ENCODE measurements at regions not wholly inside any gene's neighbourhood (a gene's known extent, or its start where the extent isn't known, plus 50 kb on each side); places are given as distances from the start of the nearest gene placed in this dataset.

DNA sequence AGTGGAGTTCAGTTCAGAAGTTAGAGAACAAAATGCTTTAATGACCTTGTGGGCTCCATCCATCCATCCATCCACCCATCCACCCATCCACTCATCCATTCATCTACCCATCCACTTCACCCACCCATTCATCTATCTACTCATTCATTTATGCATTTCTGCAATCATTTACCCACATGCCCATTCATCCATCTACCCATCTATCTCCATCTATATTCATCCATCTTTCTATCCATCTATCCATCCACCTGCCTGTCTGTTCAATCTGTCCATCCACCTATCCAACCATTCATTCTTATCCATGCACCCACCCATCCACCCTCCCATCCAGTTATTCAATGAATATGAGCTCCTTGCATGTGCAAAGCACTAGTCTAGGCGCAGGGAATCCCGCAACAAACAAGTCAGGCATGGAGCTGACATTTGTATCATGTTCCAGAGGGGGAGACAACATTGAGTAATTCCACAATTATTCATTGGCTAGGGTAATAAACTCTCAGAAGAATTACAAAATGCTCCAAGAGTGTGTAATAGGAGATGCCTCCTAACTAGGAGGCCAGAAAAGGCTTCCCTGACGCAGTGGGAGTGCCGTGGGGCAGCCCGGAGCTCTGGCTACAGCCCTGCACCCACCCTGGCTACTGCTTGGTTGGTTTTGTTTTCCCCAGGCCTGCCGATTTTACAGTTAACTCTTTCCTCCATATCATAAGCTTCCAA is 211.2 kb downstream of the NXNL2 start:
- ATAC-seq, result no peak
- DNase-seq, result peak; percentile 25 to 49
- intact Hi-C loops (cut with DNase I, micrococcal nuclease), result no loop called here

DNA sequence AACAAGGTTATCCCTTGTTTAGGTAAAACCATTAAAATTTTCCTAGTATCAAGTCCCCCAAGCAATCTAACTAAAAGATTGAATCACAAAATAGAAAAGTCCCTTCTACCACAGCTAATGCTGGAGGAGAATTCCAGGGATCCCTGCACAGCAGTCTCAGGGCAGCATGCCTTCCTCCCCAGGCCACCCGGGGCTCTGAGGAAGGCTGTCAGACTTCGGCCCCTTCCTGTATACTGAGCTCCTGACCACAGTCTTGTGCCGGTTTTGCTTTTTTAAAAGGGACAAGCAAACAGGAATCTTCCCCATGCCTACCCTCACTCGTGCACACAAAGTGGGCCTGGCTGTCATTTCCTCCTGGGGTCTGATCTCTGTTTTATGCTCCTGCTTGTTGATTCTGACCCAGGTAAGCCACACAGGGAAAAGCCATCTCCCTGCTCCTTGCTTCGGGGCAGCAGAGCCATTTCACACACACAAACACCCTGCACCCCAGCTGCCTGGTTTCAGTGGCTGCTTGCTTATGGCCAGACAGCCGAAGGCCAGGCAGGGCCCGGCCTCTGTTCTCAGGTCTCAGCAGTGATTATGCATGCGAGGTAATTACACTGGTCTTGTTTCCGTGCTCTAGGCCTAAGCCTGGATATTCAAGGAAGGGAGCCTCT is 211.9 kb downstream of the NXNL2 start:
- no peak for DNase-seq
- intact Hi-C loops (cut with DNase I, micrococcal nuclease), result no loop called here
- no peak for ATAC-seq

DNA sequence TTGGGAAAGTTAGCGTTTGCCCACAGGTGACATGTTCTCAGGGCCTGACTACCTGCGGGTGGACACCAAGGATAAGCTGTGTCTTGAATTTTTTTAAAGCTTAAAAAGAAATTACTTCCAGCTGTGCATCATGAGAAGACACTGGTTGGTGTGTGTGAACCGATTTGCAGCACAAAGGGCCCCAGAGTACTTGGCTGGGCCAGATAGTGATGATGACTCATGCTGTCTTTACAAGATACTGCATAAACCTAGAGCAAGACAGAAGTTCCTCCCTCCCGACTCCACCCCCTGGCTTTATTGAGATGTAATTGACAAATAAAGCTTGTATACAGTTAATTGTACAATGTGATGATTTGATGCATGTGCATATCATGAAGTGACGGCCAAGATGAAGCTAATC is 212.8 kb downstream of the NXNL2 start:
- intact Hi-C loops (cut with DNase I, micrococcal nuclease), result no loop called here
- peak in 1 of 2 donors; percentile 40 for DNase-seq
- ATAC-seq, result peak; percentile 49

DNA sequence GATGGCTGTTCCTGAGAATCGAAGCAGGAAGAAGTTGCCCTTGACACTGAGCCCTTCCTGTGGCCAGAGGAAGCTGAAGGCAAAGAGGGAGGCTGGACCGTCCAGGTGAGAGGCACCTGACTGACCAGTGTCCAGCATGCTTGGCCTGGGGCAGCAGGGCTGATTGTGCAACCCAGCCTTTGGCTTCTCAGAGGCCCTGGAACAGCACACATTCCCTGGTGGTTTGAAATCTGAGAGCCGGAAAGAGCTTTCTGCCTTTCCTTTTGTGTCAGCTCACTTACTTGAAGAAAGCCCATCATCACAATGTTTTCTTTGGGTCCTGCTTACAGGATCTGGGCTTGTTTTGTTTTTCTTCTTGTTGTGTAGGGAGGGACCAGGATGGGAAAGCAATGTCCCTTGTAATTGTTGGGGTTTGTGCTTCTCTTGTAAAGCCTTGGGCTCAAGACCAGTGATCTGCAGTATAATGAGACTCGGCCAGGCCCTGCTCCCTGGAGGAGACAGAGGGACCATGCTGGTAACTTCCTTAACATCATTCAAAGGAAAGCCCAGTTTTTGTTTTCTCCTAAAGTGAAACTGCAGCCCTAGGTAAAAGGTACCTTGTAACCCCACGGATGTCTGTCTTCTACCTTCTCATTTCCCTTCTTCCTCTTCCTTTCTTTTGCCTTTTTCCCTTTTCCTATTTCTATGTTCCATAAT is 213.7 kb downstream of the NXNL2 start:
- intact Hi-C loops (cut with DNase I, micrococcal nuclease), result no loop called here

DNA sequence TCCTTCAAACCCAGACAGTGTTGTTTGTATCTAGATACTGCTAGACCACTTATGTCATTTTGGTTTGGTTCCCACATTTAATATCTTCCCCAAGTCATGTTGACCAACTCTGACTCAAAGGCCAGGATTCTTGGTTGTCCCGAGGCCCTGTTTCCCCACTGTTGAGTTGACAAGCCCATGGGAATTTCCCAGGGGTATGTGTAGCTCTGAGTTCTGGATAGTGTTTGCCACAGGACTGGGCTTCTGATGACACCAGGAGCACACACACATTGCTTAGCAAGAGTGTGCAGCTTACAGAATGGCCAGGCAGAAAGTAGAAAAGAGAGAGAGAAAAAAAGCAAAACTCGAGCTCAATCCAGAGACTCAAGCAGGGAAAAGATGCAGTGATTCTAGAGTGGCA is 214.4 kb downstream of the NXNL2 start:
- no peak for ATAC-seq
- no peak for DNase-seq
- intact Hi-C loops (cut with DNase I, micrococcal nuclease), result no loop called here

More for the DNA sequence above, 213.7 kb downstream of the NXNL2 start:
- DNase-seq (no peak), ATAC-seq (no peak)

DNA sequence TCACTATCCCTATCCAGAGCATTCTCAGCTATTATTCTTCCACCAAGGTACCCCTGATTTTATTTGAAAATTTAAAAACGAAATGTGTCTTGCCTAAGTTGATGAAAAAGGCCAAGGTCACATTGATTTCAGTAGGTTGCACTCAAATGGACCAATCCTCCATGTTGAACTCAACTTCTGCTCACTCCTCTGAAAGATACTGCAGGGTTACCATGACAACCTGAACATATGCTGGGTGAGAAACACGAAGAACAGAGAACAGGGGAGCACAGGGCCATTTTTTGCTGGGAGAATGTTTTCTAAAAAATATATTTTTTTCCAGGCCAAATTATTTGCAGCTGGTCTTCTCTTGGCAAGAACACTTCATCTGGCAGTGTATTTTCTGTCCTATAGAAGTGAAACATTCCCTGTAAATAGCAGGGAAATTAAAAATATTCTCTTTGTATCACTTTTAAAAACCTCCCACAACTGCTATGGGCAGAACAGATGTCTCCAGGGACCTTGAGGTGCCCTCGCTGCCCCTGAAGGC is 215.9 kb downstream of the NXNL2 start:
- ATAC-seq (no peak), DNase-seq (no peak)
- intact Hi-C loops (cut with DNase I, micrococcal nuclease), result no loop called here

DNA sequence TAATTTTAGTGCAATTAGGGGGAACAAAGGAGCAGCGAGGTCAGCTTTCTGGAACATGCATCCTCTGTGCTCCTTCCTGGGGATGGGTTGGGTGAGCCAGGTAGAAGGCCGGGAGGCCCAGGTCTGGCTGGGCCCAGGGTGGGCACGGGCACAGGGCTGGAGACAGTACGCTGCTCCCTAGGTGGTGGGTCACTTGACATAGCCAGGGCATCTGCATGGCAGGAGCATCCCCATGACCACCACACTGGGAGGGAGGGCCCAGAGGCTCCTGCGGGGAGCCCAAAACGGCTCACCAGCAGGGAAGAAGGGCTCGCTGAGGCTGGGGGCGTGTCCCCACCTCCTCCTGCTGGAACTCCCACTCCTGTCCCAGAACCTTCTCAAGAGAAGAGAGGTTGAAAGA is 216.8 kb downstream of the NXNL2 start:
- ATAC-seq, result no peak
- DNase-seq, result no peak
- intact Hi-C loops (cut with DNase I, micrococcal nuclease), result no loop called here

DNA sequence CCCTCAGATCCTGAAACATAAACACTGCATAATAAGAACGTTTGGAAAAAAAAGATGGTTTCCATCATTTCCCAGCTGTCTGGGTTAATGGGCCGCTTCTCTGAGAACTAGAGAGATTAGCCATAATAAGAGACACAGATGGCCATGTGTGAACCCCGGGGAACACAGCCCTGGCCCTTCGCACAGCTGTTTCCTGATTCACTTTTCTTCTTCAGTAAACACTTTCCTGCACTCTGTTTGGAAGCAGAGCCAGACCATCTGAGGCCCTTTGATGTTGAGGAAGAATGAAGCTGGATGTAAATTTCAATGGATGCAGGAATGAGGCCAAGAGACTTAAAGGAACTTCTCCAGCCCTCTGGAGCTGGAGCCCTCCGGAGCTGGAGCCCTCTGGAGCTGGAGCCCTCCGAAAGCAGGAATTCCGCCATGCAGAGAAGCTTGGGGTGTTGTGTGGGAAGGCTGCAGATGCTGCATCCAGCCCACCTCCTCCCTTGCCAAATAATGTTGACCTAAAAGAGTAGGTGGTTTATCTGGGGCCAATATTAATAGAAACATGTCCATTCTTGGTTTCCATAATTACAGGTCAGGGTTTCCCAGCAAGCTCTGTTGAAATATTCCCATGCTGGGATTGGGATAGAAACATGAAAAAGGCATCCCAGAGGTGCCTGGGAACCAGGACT is 218.9 kb downstream of the NXNL2 start:
- DNase-seq (no peak), ATAC-seq (no peak)
- intact Hi-C loops (cut with DNase I, micrococcal nuclease), result no loop called here

DNA sequence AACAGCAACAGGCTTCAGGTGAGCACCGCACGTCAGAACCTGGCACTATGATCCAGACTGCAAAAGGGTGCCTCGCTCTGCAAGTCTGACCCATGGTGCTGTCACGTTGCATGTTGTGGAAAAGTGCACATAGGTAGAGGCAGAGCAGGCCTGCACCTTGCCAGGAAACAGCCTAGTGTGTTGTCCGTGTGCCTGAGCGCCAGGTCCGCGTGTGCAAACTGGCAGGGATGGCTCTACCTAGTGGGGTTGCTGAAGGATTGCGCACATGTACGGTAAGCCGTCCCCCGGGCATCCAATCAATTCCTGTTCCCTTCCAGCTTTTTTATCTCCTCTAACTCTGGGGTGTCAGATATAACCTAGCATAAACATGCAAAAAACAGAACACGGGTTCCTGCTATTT is 219.5 kb downstream of the NXNL2 start:
- DNase-seq (no peak), ATAC-seq (no peak)
- intact Hi-C loops (cut with DNase I, micrococcal nuclease), result no loop called here

DNA sequence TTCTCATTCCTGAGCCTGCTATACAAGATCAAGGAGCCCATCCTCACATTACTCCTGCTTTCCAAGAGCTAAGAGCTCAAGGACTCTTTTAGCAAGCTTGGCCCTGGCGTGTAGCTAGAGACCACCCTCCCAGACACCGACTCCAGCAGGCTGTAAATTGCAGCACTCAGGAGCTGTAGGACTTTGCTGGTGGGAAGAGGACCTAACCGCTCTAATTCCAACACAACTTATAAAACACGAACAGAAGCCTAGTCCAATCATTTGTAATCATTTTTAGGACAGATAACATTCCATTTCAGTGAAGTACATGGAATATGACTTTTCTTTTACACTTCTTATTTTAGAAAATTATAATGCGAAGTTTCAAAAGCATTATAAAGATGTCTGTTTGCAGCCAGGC is 219.9 kb downstream of the NXNL2 start:
- intact Hi-C loops (cut with DNase I, micrococcal nuclease), result no loop called here
- ATAC-seq (no peak), DNase-seq (no peak)

DNA sequence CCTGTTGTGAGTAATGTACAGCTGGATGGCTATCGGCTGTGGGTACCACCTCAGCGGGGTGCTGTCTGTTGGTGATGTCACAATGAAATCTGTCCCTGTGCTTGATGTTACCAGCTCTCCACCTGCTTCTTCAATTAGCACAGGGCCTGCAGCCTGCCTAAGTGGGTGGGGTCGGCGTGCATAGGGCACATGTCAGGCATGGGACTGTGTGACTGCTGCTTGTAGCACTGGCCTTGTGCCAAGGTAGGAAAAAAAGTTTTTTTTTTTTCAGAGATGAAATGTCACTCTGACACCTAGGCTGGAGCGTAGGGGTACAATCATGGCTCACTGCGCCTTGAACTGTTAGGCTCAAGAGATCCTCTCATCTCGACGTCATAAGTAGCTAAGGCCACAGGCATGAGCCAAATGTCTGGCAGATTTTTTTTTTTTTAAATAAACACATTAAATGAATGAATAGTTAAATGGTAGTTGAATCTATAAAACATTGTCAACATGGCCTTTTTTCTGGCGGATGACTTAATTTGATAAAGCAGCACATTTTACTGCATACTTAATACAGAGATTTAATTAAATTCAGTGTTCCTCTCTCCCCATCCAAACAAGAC is 222.5 kb downstream of the NXNL2 start:
- intact Hi-C loops (cut with DNase I, micrococcal nuclease), result no loop called here
- DNase-seq (no peak), ATAC-seq (no peak)

DNA sequence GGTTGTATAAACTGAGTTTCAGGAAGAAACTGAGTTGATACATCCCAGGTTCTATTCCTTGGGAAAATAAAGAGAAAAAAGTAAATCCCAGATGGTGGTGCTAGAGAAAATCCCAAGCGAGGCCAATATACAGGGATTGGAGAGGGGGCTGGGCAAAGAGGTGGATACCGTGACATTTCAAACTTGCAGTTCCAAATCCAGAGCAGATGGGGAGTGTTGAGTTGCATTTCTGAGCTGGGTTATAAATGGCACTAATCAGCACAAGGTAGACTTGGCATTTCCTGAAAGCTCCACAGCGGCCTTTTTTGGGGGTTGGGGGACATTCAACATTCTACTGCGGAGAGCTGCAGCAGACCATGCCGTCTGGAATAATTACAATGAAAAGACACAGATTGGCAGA is 224.4 kb downstream of the NXNL2 start:
- DNase-seq (no peak), ATAC-seq (no peak)
- intact Hi-C loops (cut with DNase I, micrococcal nuclease), result no loop called here

DNA sequence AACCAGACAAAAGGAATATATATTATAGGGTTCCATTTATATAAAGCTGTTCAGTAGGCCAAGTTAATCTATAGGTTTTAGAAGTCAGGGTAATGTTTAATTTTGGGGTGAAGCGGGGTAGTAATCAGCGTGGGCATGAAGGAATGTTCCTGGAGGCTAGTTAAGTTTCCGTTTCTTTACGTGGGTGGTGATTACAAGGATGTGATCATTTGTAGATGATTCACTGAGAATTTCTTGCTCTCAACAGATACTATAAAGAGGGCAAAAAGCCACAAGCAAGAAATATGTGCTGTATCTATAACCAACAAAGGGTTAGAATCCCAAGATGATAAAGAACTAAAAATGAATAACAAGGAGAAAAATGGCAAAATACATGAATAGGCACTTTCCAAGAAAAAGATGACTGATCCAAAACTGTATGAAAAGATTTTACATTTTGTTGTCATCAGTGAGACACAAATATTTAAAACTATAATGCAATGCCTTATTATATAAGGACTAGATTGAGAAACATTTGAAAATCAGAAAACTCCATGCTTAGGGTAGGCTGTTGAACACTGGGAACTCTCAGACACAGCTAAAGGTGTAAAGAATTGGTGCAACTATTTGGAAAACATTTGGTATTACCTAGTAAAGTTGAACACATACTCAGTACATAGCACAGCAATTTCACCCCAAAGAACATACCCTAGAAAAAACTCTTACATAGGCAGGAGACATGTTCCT is 224.3 kb upstream of the S1PR3 start:
- intact Hi-C loops (cut with DNase I, micrococcal nuclease), result no loop called here
- ATAC-seq (no peak), DNase-seq (no peak)

DNA sequence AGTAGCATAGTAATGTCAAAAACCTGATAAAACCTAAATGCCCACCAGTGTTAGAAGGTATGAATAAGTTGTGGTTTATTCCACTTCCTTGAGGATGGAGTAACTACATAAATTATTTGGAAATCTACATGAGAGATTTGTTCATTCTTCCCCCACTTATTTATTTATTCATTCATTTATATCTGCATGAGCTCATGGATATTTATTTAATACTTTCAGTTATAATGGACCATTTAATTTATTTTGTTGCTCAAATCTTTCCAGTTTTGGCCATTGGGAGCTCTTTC is 223.8 kb upstream of the S1PR3 start:
- no peak for ATAC-seq
- no peak for DNase-seq
- intact Hi-C loops (cut with DNase I, micrococcal nuclease), result no loop called here

DNA sequence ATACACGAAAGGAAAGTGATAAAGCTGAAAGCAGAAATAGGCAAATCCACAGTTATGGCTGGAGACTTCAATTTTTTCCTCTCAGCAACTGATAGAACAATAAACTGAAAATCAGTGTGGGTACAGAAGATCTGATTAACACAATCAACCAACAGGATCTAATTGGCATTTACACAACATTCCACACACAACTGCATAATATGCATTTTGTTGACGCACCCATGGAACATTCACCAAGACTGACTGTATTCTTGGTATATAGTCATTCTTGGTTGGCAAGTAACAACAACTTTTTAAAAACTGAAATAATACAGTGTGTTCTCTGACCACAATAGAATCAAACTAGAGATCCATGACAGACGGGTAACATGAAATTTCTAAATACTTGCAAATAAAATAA is 218.7 kb upstream of the S1PR3 start:
- ATAC-seq (no peak), DNase-seq (no peak)
- intact Hi-C loops (cut with DNase I, micrococcal nuclease), result no loop called here

DNA sequence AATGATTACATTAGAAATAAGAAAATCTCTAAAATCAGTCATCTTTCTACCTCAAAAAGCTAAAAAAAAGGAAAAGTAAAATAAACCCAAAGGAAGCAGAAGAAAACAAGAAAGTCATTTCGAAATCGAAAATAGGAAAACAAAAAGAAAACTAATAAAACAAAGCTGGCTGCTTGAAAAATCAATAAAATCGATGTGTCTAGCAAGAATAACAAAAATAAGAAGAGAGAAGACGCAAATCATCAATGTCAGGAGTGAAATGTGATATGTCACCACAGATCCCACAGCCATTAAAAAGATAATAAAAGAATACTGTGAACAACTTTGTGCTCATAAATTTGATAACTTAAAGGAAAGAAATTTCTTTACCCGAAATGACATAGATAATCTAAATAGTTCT is 218.1 kb upstream of the S1PR3 start:
- intact Hi-C loops (cut with DNase I, micrococcal nuclease), result no loop called here
- ATAC-seq (no peak), DNase-seq (no peak)

DNA sequence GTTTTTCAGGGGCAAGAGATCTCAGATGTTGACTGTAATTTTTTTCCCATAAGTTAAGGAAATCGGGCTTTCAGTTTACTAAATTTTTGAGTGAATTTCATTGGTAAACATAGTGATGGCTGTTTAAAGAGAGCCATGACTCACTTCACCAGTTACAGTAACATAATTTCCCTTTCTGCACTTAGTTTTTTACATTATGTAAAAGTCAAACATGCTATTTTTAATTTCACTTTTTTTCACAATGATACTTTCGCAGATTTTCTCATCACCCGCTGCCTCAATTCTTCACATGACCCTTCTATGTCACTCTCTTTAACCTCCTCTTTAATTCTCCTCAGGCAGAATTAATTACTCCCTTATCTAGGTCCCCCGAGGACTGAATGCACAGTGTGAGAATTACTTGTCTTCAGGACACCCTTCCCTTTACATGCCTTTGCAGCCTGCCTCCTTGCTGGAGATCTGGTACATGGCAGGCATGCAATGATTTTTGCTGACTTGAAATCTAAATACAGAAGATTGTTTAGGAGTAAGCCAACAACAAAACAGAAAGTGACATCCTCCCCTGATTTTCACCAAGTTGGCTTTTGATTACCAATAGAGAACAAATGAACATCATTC is 217.5 kb upstream of the S1PR3 start:
- intact Hi-C loops (cut with DNase I, micrococcal nuclease), result no loop called here
- no peak for ATAC-seq
- no peak for DNase-seq

DNA sequence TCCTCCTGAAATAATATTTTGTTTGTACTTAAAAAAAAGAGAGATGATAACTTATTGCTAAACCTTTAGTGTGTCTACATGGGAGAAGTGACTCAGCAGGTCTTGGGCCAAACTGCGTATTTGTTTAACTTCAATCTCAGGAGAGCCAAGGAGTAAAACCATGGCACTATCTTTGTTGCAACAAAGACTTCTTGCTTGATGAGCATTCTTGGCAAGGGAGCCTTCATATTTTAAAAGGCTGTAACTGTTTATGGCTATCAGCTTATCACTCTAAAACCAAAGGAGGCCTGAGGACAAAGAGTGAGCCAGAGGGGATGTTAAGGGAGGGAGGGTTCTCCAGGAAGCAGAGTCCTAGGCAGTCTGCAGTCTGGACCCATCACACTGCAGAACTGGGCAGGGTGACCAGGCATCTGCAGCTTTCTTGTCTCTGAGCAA is 216.2 kb upstream of the S1PR3 start:
- intact Hi-C loops (cut with DNase I, micrococcal nuclease), result no loop called here
- DNase-seq, result no peak
- no peak for ATAC-seq
